Fibroblast of lung (primary cell): ENCODE measurements at regions not wholly inside any gene's neighbourhood (a gene's known extent, or its start where the extent isn't known, plus 50 kb on each side); places are given as distances from the start of the nearest gene placed in this dataset.

Experiments used
- CTCF ChIP-seq, 2 donors: IDR thresholded peaks in 1 of 2; conservative IDR thresholded peaks in 1 of 2; 1 replicate in 1 of 2; 2 replicates in 1 of 2; pipeline ENCODE4 v1.5.1; 2011 to 2012; ENCODE audit warnings: low read length in 2 of 2, control low read depth in 1 of 2, inconsistent platforms in 1 of 2, low read depth in 1 of 2, mild to moderate bottlenecking in 1 of 2
- EZH2 ChIP-seq: IDR thresholded peaks from 2 replicates; pipeline ENCODE4 v1.5.1; 2012; ENCODE audit warnings: low read length, control low read depth, mild to moderate bottlenecking; ENCODE audit errors: missing control alignments

- TF ChIP-seq CTCF (conservative IDR thresholded peaks at IDR 0.05 in 1 of 2, IDR thresholded peaks at IDR 0.05 in 1 of 2; ENCODE audit: low read depth in 1 of 2, low read length in 2 of 2) (no peak), EZH2 (no peak)
Measured at GRCh38 chr5:68894673-68895072, 199.1 kb upstream of the SLC30A5 start.
